HuH-7 (cell line): ENCODE measurements at regions not wholly inside any gene's neighbourhood (a gene's known extent, or its start where the extent isn't known, plus 50 kb on each side); places are given as distances from the start of the nearest gene placed in this dataset.

Experiments
- DNase-seq: peaks from one replicate; pipeline ENCODE4 v3.0.0; 2011; ENCODE audit warnings: low spot score

- no peak for DNase-seq
Observed at GRCh38 chr4:125808022-125808421, 493.3 kb downstream of the FAT4 start.

GRCh38 chr4:125808570-125808969 is 493.8 kb downstream of the FAT4 start:
- no peak for DNase-seq

- no peak for DNase-seq
Observed at GRCh38 chr4:125811892-125812291, 497.1 kb downstream of the FAT4 start.

GRCh38 chr4:125826801-125827695 is 512.3 kb downstream of the FAT4 start:
- no peak for DNase-seq

GRCh38 chr4:125827696-125828052 is 512.9 kb downstream of the FAT4 start:
- DNase-seq = no peak

- no peak for DNase-seq
Observed at GRCh38 chr4:125828346-125828745, 513.6 kb downstream of the FAT4 start.

GRCh38 chr4:125832161-125832560 is 517.4 kb downstream of the FAT4 start:
- no peak for DNase-seq

GRCh38 chr4:125836597-125837195 is 521.9 kb downstream of the FAT4 start:
- no peak for DNase-seq

- DNase-seq = no peak
Observed at GRCh38 chr4:125837493-125838201, 522.9 kb downstream of the FAT4 start.

- DNase-seq = no peak
Observed at GRCh38 chr4:125838202-125838601, 523.4 kb downstream of the FAT4 start.

- no peak for DNase-seq
Observed at GRCh38 chr4:125838924-125839323, 524.2 kb downstream of the FAT4 start.

- no peak for DNase-seq
Observed at GRCh38 chr4:125843947-125844346, 529.2 kb downstream of the FAT4 start.

GRCh38 chr4:125847518-125847917 is 532.8 kb downstream of the FAT4 start:
- no peak for DNase-seq

GRCh38 chr4:125849869-125850268 is 535.1 kb downstream of the FAT4 start:
- no peak for DNase-seq

- no peak for DNase-seq
Observed at GRCh38 chr4:125891597-125892258, 577.0 kb downstream of the FAT4 start.

GRCh38 chr4:125904802-125905201 is 590.0 kb downstream of the FAT4 start:
- DNase-seq = no peak

- no peak for DNase-seq
Observed at GRCh38 chr4:125911058-125911457, 596.3 kb downstream of the FAT4 start.

GRCh38 chr4:125911481-125911880 is 596.7 kb downstream of the FAT4 start:
- no peak for DNase-seq

GRCh38 chr4:125917559-125917958 is 602.8 kb downstream of the FAT4 start:
- no peak for DNase-seq

- no peak for DNase-seq
Observed at GRCh38 chr4:125928652-125929051, 613.9 kb downstream of the FAT4 start.

GRCh38 chr4:125938541-125938940 is 623.8 kb downstream of the FAT4 start:
- DNase-seq = no peak

- no peak for DNase-seq
Observed at GRCh38 chr4:125940426-125940825, 625.7 kb downstream of the FAT4 start.

- no peak for DNase-seq
Observed at GRCh38 chr4:125944966-125945365, 630.2 kb downstream of the FAT4 start.
